Natural killer cell (primary cell): ENCODE measurements at regions not wholly inside any gene's neighbourhood (a gene's known extent, or its start where the extent isn't known, plus 50 kb on each side); places are given as distances from the start of the nearest gene placed in this dataset.

Experiments used
- ATAC-seq, 3 donors: fragments of 150-1000 bp in 2 of 3; fragments of 200-7000 bp in 1 of 3; cut with Tn5 transposase; 1 replicate in 1 of 3; 2 replicates in 2 of 3; pipeline ENCODE4 v1.10.0; 2021; ENCODE audit warnings: mild to moderate bottlenecking in 2 of 3, moderate library complexity in 2 of 3
- DNase-seq, 2 donors: peaks; one replicate each; pipeline versions ENCODE4 v3.0.0 to v3.0.0-alpha.2; 2013 to 2021; ENCODE audit warnings: mixed read lengths in 1 of 2
- H3K27ac ChIP-seq: one replicate; pipeline ENCODE4 v1.5.1; 2013; ENCODE audit warnings: mild to moderate bottlenecking, low read length
- H3K27me3 ChIP-seq: one replicate; pipeline ENCODE4 v1.6.1; 2013; ENCODE audit warnings: low read length; ENCODE audit not compliant: control insufficient read depth, insufficient read depth
- H3K36me3 ChIP-seq: one replicate; pipeline ENCODE4 v1.6.1; 2013; ENCODE audit warnings: low read length; ENCODE audit not compliant: control insufficient read depth, insufficient read depth
- H3K4me1 ChIP-seq: one replicate; pipeline ENCODE4 v1.6.1; 2013; ENCODE audit warnings: low read length; ENCODE audit not compliant: control insufficient read depth, insufficient read depth
- H3K4me3 ChIP-seq: one replicate; pipeline ENCODE4 v1.5.1; 2013; ENCODE audit warnings: low read length
- H3K9me3 ChIP-seq: one replicate; pipeline ENCODE4 v1.6.1; 2013; ENCODE audit warnings: low read length; ENCODE audit not compliant: control insufficient read depth, insufficient read depth
- H3K27ac Mint-ChIP-seq, 2 donors: one replicate each; pipeline ENCODE4 v1.8.0; 2022; ENCODE audit warnings: mild to moderate bottlenecking in 2 of 2, mixed read lengths in 2 of 2, moderate library complexity in 1 of 2
- H3K27me3 Mint-ChIP-seq, 2 donors: one replicate each; pipeline ENCODE4 v1.8.0; 2022; ENCODE audit warnings: low read depth in 2 of 2, mixed read lengths in 2 of 2
- H3K36me3 Mint-ChIP-seq: one replicate; pipeline ENCODE4 v1.8.0; 2022; ENCODE audit warnings: mixed read lengths
- H3K4me1 Mint-ChIP-seq, 2 donors: one replicate each; pipeline ENCODE4 v1.8.0; 2022; ENCODE audit warnings: mixed read lengths in 2 of 2
- H3K4me3 Mint-ChIP-seq: one replicate; pipeline ENCODE4 v1.8.0; 2022; ENCODE audit warnings: mild to moderate bottlenecking, moderate library complexity, mixed read lengths
- H3K9me3 Mint-ChIP-seq, 2 donors: one replicate each; pipeline ENCODE4 v1.8.0; 2022; ENCODE audit warnings: mixed read lengths in 2 of 2
- WGBS: methylation state at CpG from one replicate; pipeline ENCODE4 v1.1.7; 2013; ENCODE audit warnings: missing lambda C conversion rate; ENCODE audit not compliant: insufficient coverage; 5-methylcytosine and 5-hydroxymethylcytosine counted together
- intact Hi-C: fragments of 100-400 bp; cut with micrococcal nuclease; formaldehyde crosslinking; loops from one replicate; pipeline ENCODE4 v1.14.2; 2022
- TF ChIP-seq, protein P1 (sequence below): fragments of 200-600 bp; IDR thresholded peaks from one replicate; pipeline ENCODE4 v1.8.0; 2022; ENCODE audit warnings: antibody characterized with exemption

DNA sequence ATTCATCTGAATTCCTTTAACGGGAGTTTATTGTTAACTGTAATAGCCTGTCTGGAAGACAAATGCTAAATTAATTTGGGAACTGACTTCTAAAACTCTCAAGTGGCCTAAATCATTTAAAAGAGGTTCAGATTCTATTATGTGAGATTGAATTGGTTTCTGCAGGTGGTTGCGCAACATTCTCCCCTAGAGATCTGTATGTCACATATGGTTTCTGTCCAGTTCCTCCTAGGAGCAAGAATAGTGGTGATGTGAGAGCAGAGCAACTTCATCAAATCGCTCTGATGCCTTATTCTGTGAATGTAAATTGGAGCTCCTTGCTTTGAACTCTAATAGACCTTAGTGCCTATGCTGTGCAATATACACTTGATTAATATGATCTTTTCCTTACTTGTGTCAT is 144.6 kb upstream of the GPR101 start:
- 20% methylated on average over 2 of the region's 3 CpGs for WGBS
- H3K4me3 Mint-ChIP-seq: no peak overlapping the region

DNA sequence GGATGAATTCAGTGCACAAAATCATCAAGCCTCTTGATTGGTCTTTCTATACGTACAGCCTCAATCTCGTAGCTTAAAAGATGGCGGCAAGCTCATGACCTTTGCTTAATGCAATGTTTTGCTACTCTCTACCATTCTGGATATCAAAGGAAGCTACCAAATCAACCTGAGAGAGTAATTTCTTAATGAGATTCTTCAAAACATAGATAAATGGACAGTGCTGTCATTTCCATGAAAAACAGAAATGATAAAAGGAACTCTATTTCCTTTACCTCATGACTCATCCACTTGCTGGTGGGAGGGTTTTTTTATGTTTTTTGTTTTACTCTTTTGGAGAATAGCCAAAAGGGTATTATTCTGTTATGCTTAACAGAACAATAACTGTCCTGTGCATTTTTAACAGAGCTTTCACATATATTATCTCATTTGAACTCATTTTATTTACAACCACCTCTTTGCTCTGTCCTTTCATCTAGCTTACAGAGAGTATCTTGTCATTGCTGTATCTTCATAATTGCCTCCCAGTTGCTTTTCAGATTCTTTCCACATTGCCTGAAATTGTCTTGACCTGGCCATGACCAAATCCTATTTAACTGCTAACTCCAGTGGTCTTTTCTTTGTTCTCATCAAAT is 138.6 kb upstream of the GPR101 start:
- Mint-ChIP-seq H3K4me3 (no peak overlapping the region), H3K4me1 (no peaks in the 10 kb centered on the region), H3K27me3 (peaks cover 3 to 46% of the 10 kb centered on the region in 2 donors), H3K9me3 (no peaks in the 10 kb centered on the region), H3K27ac (no peak overlapping the region), H3K36me3 (no peaks in the 10 kb centered on the region)
- DNase-seq (no peak), ATAC-seq (no peak)
- 97% methylated on average over 3 of the region's 3 CpGs for WGBS
- Histone ChIP-seq H3K36me3 (no peaks in the 10 kb centered on the region), H3K27ac (no peak overlapping the region), H3K27me3 (no peaks in the 10 kb centered on the region), H3K4me1 (no peaks in the 10 kb centered on the region), H3K9me3 (no peaks in the 10 kb centered on the region), H3K4me3 (no peak overlapping the region)
- intact Hi-C loops: no loop called here
- TF ChIP-seq, protein P1, sequence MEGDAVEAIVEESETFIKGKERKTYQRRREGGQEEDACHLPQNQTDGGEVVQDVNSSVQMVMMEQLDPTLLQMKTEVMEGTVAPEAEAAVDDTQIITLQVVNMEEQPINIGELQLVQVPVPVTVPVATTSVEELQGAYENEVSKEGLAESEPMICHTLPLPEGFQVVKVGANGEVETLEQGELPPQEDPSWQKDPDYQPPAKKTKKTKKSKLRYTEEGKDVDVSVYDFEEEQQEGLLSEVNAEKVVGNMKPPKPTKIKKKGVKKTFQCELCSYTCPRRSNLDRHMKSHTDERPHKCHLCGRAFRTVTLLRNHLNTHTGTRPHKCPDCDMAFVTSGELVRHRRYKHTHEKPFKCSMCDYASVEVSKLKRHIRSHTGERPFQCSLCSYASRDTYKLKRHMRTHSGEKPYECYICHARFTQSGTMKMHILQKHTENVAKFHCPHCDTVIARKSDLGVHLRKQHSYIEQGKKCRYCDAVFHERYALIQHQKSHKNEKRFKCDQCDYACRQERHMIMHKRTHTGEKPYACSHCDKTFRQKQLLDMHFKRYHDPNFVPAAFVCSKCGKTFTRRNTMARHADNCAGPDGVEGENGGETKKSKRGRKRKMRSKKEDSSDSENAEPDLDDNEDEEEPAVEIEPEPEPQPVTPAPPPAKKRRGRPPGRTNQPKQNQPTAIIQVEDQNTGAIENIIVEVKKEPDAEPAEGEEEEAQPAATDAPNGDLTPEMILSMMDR: no peak

More for the DNA sequence above, 144.6 kb upstream of the GPR101 start:
- TF ChIP-seq, protein P1: no peak
- intact Hi-C loops: no loop called here
- Mint-ChIP-seq H3K27me3 (peaks cover 0 to 8% of the 10 kb centered on the region in 2 donors), H3K27ac (no peak overlapping the region), H3K4me1 (no peaks in the 10 kb centered on the region), H3K9me3 (no peaks in the 10 kb centered on the region), H3K36me3 (no peaks in the 10 kb centered on the region)
- H3K4me1 ChIP-seq: no peaks in the 10 kb centered on the region
- no peaks in the 10 kb centered on the region for H3K9me3 ChIP-seq
- no peak overlapping the region for H3K27ac ChIP-seq
- H3K36me3 ChIP-seq: no peaks in the 10 kb centered on the region
- ATAC-seq (no peak), DNase-seq (no peak)
- H3K4me3 ChIP-seq: no peak overlapping the region
- H3K27me3 ChIP-seq: no peaks in the 10 kb centered on the region

DNA sequence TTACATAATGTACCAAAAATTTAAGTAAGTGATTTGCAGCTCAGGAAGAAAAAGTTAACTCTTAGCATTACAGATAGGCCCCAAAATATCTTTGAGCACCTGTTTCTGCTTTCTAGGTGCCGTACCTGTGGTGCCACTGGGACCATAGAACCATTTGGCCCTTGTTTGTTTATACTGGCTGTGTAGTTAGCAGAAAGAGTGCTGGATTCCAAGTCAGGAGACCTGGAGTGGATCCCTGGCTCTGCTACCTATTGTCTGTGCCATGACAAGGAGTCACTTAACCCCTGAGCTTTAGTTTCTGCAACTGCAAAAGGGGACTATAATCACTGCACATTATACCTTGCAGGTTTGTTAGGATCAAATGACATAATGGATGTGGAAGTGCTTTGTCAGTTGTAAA is 137.8 kb upstream of the GPR101 start:
- Mint-ChIP-seq H3K27ac (no peak overlapping the region), H3K36me3 (no peaks in the 10 kb centered on the region), H3K4me1 (no peaks in the 10 kb centered on the region), H3K4me3 (no peak overlapping the region), H3K27me3 (peaks cover 2 to 50% of the 10 kb centered on the region in 2 donors), H3K9me3 (no peaks in the 10 kb centered on the region)
- ATAC-seq (no peak), DNase-seq (no peak)
- intact Hi-C loops: no loop called here
- TF ChIP-seq, protein P1: no peak
- Histone ChIP-seq H3K36me3 (no peaks in the 10 kb centered on the region), H3K27ac (no peak overlapping the region), H3K9me3 (no peaks in the 10 kb centered on the region), H3K4me3 (no peak overlapping the region), H3K4me1 (no peaks in the 10 kb centered on the region), H3K27me3 (no peaks in the 10 kb centered on the region)
- 78% methylated on average over 1 of the region's 1 CpG for WGBS

DNA sequence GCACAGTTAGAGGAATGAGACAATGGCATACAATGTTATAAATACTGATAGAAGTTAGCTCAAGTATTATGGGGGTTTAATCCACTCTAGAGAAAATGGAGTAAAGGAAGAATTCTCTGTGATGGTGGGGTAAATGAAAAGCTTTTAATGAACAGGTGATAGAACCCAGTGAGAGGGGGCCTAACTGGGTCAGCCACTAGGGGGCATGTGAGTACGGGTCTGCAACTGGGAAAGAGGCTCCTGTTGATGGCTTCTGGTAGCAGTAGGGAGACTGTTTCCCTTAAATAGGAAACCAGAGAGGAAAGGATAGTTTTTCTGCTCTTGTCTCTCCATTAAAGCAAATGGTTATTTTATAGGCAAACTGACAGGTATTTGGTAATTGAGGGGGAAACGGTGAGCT is 132.8 kb upstream of the GPR101 start:
- no peaks in the 10 kb centered on the region for H3K9me3 Mint-ChIP-seq
- Histone ChIP-seq H3K27me3 (no peaks in the 10 kb centered on the region), H3K4me3 (no peak overlapping the region), H3K4me1 (no peaks in the 10 kb centered on the region), H3K36me3 (no peaks in the 10 kb centered on the region), H3K9me3 (no peaks in the 10 kb centered on the region), H3K27ac (no peak overlapping the region)
- 52% methylated on average over 2 of the region's 2 CpGs for WGBS
- intact Hi-C loops: no loop called here
- H3K27ac Mint-ChIP-seq: no peak overlapping the region
- no peak overlapping the region for H3K4me3 Mint-ChIP-seq
- ATAC-seq (no peak), DNase-seq (peak in 1 of 2 donors; percentile 6)
- H3K4me1 Mint-ChIP-seq: no peaks in the 10 kb centered on the region
- H3K36me3 Mint-ChIP-seq: no peaks in the 10 kb centered on the region
- TF ChIP-seq, protein P1: no peak
- peaks cover 6 to 48% of the 10 kb centered on the region in 2 donors for H3K27me3 Mint-ChIP-seq
